Muscle layer of duodenum (tissue), 2 donors: ENCODE measurements at regions not wholly inside any gene's neighbourhood (a gene's known extent, or its start where the extent isn't known, plus 50 kb on each side); places are given as distances from the start of the nearest gene placed in this dataset.
"Not testable (repeated sequence)": the region's sequence is repeated elsewhere in the genome, so short reads cannot be mapped to it uniquely, and the experiment has no call there.

Experiments
- H3K27ac ChIP-seq: one replicate; pipeline ENCODE4 v1.7.0; 2013; ENCODE audit warnings: mild to moderate bottlenecking, low read length
- H3K27me3 ChIP-seq: one replicate; pipeline ENCODE4 v1.7.0; 2013; ENCODE audit warnings: low read depth, mild to moderate bottlenecking, control low read depth, low read length
- H3K36me3 ChIP-seq, 2 donors: one replicate each; pipeline ENCODE4 v1.7.0; 2013; ENCODE audit warnings: low read length in 2 of 2, control low read depth in 1 of 2, mild to moderate bottlenecking in 1 of 2; ENCODE audit not compliant: insufficient read depth in 2 of 2, control insufficient read depth in 1 of 2
- H3K4me1 ChIP-seq, 2 donors: one replicate each; pipeline ENCODE4 v1.7.0; 2013; ENCODE audit warnings: low read length in 2 of 2, mild to moderate bottlenecking in 2 of 2, control low read depth in 1 of 2, moderate library complexity in 1 of 2; ENCODE audit not compliant: insufficient read depth in 2 of 2, control insufficient read depth in 1 of 2
- H3K4me3 ChIP-seq, 2 donors: one replicate each; pipeline ENCODE4 v1.7.0; 2013; ENCODE audit warnings: low read length in 2 of 2, low read depth in 1 of 2, mild to moderate bottlenecking in 1 of 2
- H3K9me3 ChIP-seq, 2 donors: one replicate each; pipeline ENCODE4 v1.7.0; 2013; ENCODE audit warnings: low read length in 2 of 2, control low read depth in 1 of 2, mild to moderate bottlenecking in 1 of 2; ENCODE audit not compliant: control insufficient read depth in 1 of 2
- donor health status: healthy.

GRCh38 chr10:11691319-11691755, 50.8 kb upstream of the ECHDC3 start:
- no peak overlapping the region for H3K27ac ChIP-seq
- H3K27me3 ChIP-seq, result no peaks in the 10 kb centered on the region
- no peak overlapping the region for H3K4me3 ChIP-seq
- H3K9me3 ChIP-seq, result no peaks in the 10 kb centered on the region
- no peaks in the 10 kb centered on the region for H3K4me1 ChIP-seq
- H3K36me3 ChIP-seq, result no peaks in the 10 kb centered on the region

- Histone ChIP-seq H3K9me3 (no peaks in the 10 kb centered on the region), H3K4me1 (peaks cover 2 to 8% of the 10 kb centered on the region in 2 donors), H3K27me3 (no peaks in the 10 kb centered on the region), H3K4me3 (no peak overlapping the region), H3K27ac (no peak overlapping the region), H3K36me3 (peaks cover 0 to under 1% of the 10 kb centered on the region in 2 donors)
Observed at GRCh38 chr10:11689945-11690736, 52.0 kb upstream of the ECHDC3 start.

DNA sequence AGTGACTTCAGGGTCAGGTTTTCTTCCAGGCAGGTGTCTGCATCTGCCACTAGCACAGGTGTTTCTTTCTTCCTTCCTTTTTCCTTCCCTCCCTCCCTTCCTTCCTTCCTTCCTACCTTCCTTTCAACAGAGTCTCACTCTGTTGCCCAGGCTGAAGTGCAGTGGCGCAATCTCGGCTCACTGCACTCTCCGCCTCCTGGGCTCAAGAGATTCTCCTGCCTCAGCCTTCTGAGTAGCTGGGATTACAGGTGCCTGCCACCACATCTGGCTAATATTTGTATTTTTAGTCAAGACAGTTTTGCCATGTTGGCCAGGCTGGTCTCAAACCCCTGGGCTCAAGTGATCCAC, 53.8 kb upstream of the ECHDC3 start:
- peaks cover 4 to 17% of the 10 kb centered on the region in 2 donors for H3K4me1 ChIP-seq

GRCh38 chr10:11687779-11688447, 54.3 kb upstream of the ECHDC3 start:
- H3K4me3 ChIP-seq, result no peak overlapping the region
- no peaks in the 10 kb centered on the region for H3K9me3 ChIP-seq
- H3K4me1 ChIP-seq, result peaks cover 4 to 17% of the 10 kb centered on the region in 2 donors
- no peak overlapping the region for H3K27ac ChIP-seq
- peaks cover 0 to 4% of the 10 kb centered on the region in 2 donors for H3K36me3 ChIP-seq
- no peaks in the 10 kb centered on the region for H3K27me3 ChIP-seq

More for the DNA sequence above, 53.8 kb upstream of the ECHDC3 start:
- H3K36me3 ChIP-seq, H3K27me3 ChIP-seq, H3K27ac ChIP-seq, H3K4me3 ChIP-seq, H3K9me3 ChIP-seq: not testable (repeated sequence)

- Histone ChIP-seq H3K27ac (no peak overlapping the region), H3K9me3 (no peaks in the 10 kb centered on the region), H3K27me3 (no peaks in the 10 kb centered on the region), H3K4me3 (no peak overlapping the region), H3K36me3 (peaks cover 0 to 4% of the 10 kb centered on the region in 2 donors), H3K4me1 (peaks cover 4 to 17% of the 10 kb centered on the region in 2 donors)
Observed at GRCh38 chr10:11687357-11687771, 54.8 kb upstream of the ECHDC3 start.

DNA sequence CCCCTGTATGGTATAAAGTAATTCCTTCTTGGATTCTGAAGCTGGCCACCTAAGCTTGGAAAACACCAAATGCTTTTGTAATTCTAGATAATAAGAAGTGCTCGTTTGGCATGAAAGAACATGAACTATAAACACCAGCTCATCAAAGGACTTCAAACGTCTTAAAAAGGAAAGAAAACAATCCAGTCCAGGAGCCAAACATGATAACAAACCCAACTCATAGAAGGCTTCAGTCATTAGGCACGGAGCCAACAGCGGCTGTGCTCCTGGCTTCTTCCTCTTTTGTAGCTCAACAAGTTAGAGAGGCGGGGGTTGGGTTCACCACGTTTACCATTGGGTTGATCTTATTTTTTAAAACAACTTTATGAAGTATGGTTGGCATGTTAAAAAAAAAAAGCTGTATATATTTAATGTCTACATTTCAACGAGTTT, 56.4 kb upstream of the ECHDC3 start:
- Histone ChIP-seq H3K9me3 (no peaks in the 10 kb centered on the region), H3K36me3 (peaks cover 0 to 4% of the 10 kb centered on the region in 2 donors), H3K27me3 (no peaks in the 10 kb centered on the region), H3K4me1 (peaks cover 4 to 17% of the 10 kb centered on the region in 2 donors), H3K4me3 (no peak overlapping the region), H3K27ac (no peak overlapping the region)

GRCh38 chr10:11684717-11685645, 57.2 kb upstream of the ECHDC3 start:
- Histone ChIP-seq H3K27ac (peak overlapping the region; percentile 72), H3K36me3 (peaks cover 0 to 4% of the 10 kb centered on the region in 2 donors), H3K4me3 (peak overlapping the region in 1 of 2 donors; percentile 52), H3K9me3 (no peaks in the 10 kb centered on the region), H3K4me1 (peaks cover 4 to 17% of the 10 kb centered on the region in 2 donors), H3K27me3 (no peaks in the 10 kb centered on the region)

DNA sequence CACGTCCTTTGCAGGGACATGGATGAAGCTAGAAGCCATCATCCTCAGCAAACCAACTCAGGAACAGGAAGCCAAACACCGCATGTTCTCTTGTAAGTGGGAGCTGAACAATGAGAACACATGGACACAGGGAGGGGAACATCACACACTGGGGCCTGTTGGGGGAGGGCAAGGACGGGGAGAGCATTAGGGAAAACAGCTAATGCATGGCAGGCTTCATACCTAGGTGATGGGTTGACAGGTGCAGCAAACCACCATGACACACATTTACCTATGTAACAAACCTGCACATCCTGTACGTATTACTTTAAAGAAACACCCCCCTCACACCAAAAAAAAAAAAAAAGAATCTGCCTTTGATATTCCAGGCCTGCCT, 57.9 kb upstream of the ECHDC3 start:
- H3K36me3 ChIP-seq, H3K27me3 ChIP-seq, H3K9me3 ChIP-seq: not testable (repeated sequence)
- H3K27ac ChIP-seq, result peak overlapping the region; percentile 72
- H3K4me1 ChIP-seq, result peaks cover 4 to 17% of the 10 kb centered on the region in 2 donors
- H3K4me3 ChIP-seq, result peak overlapping the region in 1 of 2 donors; percentile 52

DNA sequence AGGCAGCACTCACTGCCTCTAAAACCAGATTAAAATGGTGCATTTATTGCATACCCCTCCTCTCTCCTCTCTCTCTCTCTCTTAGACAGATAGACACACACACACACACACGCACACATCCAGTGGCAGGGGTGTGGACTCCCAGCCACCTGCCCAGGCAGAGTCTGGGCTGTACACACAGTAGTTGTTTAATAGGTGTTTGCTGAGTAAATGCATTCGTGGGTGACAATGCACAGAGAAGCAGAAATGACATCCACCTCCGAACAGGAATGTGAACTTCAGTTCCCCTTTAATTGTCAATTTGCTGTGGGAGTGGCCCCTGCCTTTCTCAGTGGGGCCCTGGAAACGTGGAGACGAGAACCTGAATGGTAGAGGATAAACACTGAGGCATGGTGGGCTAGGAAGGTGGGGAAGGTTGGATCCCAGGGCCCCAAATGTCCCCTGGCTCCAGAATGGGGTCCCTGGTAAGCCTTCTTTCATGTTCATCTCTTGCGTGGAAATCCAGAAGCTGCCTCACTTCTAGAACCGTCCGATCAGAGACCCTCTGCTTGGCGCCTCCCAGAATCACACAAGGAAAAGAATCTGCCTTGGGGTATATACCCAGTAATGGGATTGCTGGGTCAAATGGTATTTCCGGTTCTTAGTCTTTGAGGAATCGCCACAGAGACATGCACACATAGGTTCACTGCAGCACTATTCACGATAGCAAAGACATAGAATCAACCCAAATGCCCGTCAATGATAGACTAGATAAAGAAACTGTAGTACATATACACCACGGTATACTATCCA, 58.5 kb upstream of the ECHDC3 start:
- peaks cover 0 to 4% of the 10 kb centered on the region in 2 donors for H3K36me3 ChIP-seq
- H3K9me3 ChIP-seq, result no peaks in the 10 kb centered on the region
- H3K4me3 ChIP-seq, result no peak overlapping the region
- no peaks in the 10 kb centered on the region for H3K27me3 ChIP-seq
- peaks cover 4 to 17% of the 10 kb centered on the region in 2 donors for H3K4me1 ChIP-seq
- no peak overlapping the region for H3K27ac ChIP-seq

DNA sequence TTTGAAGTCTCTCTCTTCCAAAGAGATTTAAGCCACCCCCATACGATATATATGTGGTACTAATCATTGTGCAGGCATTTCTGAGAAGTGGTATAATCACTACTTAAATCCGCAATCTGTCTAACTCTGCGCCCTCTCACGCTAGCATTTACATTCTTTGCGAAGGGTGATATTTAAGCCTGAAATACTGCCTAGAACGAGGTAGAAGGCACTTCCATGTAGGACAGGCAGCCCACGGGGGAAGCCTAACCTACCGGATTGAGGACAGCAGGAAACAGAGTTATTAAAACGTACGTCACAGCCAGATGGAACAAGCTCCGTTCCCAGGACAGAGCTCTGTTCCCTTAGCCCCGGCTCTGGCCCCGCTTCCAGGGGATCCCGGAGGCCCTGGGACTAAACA, 59.3 kb upstream of the ECHDC3 start:
- H3K9me3 ChIP-seq, result no peaks in the 10 kb centered on the region
- no peak overlapping the region for H3K27ac ChIP-seq
- peaks cover 0 to 4% of the 10 kb centered on the region in 2 donors for H3K36me3 ChIP-seq
- peaks cover 4 to 17% of the 10 kb centered on the region in 2 donors for H3K4me1 ChIP-seq
- H3K27me3 ChIP-seq, result no peaks in the 10 kb centered on the region
- H3K4me3 ChIP-seq, result no peak overlapping the region
